ENCODE measurements at regions not wholly inside any gene's neighbourhood (a gene's known extent, or its start where the extent isn't known, plus 50 kb on each side); places are given as distances from the start of the nearest gene placed in this dataset.
"Not testable (repeated sequence)": the region's sequence is repeated elsewhere in the genome, so short reads cannot be mapped to it uniquely, and the experiment has no call there.

- no peak for DNase-seq
Measured at GRCh38 chr7:69062020-69062765, 536.1 kb upstream of the AUTS2 start.

GRCh38 chr7:69067397-69067796 is 530.9 kb upstream of the AUTS2 start:
- DNase-seq, result no peak

- DNase-seq, result no peak
Measured at GRCh38 chr7:69070476-69070875, 527.8 kb upstream of the AUTS2 start.

GRCh38 chr7:69076566-69076965 is 521.7 kb upstream of the AUTS2 start:
- DNase-seq, result no peak

GRCh38 chr7:69078997-69079769 is 519.1 kb upstream of the AUTS2 start:
- DNase-seq, result no peak

GRCh38 chr7:69087281-69087680 is 511.0 kb upstream of the AUTS2 start:
- not testable (repeated sequence) for DNase-seq

GRCh38 chr7:69088185-69088584 is 510.1 kb upstream of the AUTS2 start:
- no peak for DNase-seq

GRCh38 chr7:69090936-69091335 is 507.3 kb upstream of the AUTS2 start:
- no peak for DNase-seq

- no peak for DNase-seq
Measured at GRCh38 chr7:69091521-69091920, 506.8 kb upstream of the AUTS2 start.

GRCh38 chr7:69095127-69095526 is 503.1 kb upstream of the AUTS2 start:
- DNase-seq, result no peak

GRCh38 chr7:69095649-69096048 is 502.6 kb upstream of the AUTS2 start:
- DNase-seq, result no peak

- DNase-seq, result no peak
Measured at GRCh38 chr7:69104023-69104422, 494.3 kb upstream of the AUTS2 start.

- DNase-seq, result no peak
Measured at GRCh38 chr7:69105092-69105491, 493.2 kb upstream of the AUTS2 start.

- no peak for DNase-seq
Measured at GRCh38 chr7:69105981-69106380, 492.3 kb upstream of the AUTS2 start.

- not testable (repeated sequence) for DNase-seq
Measured at GRCh38 chr7:69106449-69106848, 491.8 kb upstream of the AUTS2 start.

GRCh38 chr7:69106946-69107345 is 491.3 kb upstream of the AUTS2 start:
- not testable (repeated sequence) for DNase-seq

- DNase-seq, result no peak
Measured at GRCh38 chr7:69108097-69108496, 490.2 kb upstream of the AUTS2 start.

GRCh38 chr7:69109246-69109645 is 489.0 kb upstream of the AUTS2 start:
- DNase-seq, result peak; percentile 5

GRCh38 chr7:69109879-69110278 is 488.4 kb upstream of the AUTS2 start:
- DNase-seq, result no peak

- DNase-seq, result no peak
Measured at GRCh38 chr7:69110450-69111050, 487.7 kb upstream of the AUTS2 start.

- no peak for DNase-seq
Measured at GRCh38 chr7:69114374-69114773, 483.9 kb upstream of the AUTS2 start.

- DNase-seq, result no peak
Measured at GRCh38 chr7:69115788-69116187, 482.5 kb upstream of the AUTS2 start.

GRCh38 chr7:69116196-69116595 is 482.1 kb upstream of the AUTS2 start:
- not testable (repeated sequence) for DNase-seq

- DNase-seq, result no peak
Measured at GRCh38 chr7:69122953-69123352, 475.3 kb upstream of the AUTS2 start.

Measured in DMS 273 treated with DMSO at 0.1 percent for 48 hours (cell line).